ENCODE measurements at regions not wholly inside any gene's neighbourhood (a gene's known extent, or its start where the extent isn't known, plus 50 kb on each side); places are given as distances from the start of the nearest gene placed in this dataset.
A peak's percentile ranks its signal among the peaks of the same experiment; 100 is the strongest.

DNA sequence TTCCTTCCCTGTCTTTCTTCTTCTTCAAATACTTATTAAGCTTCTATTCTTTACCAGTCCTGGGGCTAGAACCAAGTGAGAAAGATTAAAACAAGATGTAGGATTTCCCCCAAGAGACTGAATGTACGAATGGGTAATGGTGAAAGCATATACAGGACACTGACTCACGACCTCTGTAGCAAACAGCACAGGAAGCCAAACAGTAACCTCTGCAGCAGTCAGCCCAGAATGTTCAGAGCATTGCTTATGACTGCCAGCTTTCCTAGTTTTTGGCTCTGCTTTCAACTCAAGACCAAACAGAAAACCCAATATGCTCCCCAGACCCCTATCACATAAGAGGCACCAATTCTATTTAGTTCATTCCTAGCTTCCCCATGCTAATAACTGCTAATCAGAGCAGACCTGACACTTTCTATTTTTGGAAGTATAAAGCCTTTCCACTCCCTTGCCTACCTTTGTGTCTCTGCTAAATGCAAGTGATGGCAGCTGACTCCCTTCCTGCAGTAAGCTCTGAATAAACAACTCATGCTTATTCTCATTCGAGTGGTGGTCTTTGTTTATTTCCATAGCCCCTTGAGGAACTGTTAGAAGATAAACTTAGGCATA is 690.6 kb downstream of the EPM2A start:
- DNase-seq = no peak

DNA sequence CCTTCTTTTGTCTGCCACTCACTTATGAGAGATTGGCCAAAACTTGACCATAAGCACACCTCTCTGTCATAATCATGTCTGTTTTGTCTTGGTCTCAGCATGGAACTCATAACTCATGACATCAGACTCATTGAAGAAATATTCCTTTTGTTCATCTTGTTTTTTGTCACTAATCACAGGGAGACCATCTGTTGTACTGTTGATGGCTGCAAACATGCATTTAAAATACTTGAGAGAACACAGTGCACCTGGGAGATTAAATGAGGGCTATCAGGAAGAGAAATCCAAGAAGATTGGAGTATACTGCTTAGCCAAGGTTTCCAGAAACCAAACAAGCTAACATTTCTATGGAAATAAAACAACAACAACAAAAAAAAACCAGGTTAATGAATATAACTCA is 689.7 kb downstream of the EPM2A start:
- DNase-seq = peak; percentile 25

DNA sequence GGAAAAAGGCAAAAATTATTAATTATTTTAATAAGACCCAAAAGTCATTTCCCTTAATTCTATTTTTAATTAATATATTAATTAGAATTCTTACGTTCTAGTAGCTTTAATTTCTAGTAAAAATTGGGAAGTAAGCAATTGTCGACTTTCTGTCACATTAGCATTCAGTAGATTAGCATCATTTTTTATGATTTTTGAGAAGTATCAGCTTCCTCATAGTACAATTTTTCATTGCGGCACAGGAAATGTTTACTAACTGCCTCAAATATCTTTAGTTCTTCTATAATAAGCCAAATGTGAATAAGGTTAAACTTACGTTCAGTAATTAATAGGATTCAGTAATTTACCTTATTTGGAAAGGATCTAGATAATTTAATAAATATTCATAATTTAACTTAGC is 687.4 kb downstream of the EPM2A start:
- no peak for DNase-seq

DNA sequence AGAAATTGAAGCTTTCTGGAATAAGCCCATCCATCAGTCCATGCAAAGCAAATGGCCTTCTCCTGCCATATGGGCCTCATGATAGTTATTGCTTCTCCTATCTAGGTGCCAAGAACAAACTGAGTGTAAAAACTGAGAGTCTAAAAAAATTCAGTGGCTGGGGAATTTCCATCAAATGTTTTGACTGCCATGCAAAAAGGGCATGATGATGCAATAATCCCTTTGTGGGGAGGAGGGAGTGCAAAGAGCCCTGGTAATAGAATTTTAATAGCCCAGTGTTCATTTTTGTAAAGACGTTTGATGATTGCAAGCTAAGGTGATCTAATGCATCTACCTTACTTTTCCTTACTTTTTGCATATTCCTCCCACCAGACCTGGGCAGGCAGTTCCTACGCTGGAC is 683.7 kb downstream of the EPM2A start:
- no peak for DNase-seq

DNA sequence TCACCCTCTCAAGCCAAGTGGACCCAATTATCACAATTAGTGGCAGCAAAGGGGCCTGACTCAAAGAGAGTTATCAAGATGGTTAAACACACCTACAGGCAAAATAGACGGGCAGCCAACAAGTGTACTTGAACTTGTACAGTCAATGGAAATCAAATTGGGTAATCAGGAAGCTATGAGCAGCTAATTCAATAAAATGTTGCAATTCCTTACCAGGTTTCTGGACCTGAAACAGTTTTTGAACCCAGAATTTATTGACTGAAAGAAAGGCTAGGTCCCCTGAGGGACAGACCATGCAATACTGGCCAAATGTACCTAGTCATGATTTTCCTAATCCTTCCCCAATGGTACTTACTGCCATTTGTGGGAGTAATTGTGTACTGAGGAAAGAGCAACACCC is 679.8 kb downstream of the EPM2A start:
- no peak for DNase-seq

DNA sequence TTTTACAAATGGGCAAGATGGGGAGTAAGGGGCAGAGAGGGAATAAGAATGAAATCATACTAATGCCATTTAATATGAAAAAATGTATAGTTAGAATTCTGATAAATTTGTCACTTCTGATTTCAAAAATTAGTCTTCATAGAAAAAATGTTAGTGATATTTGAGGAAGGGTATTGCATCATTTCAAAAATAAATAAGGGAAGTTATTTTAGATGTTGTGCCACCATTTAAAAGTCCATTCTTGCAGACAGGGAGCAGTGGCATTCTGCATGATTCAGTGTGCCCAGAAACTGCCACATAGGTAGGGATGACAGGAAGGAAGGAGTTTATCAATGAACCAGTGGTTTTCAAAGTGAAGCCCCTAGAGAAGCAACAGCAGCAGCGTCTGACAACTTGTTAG is 674.6 kb downstream of the EPM2A start:
- DNase-seq = no peak

DNA sequence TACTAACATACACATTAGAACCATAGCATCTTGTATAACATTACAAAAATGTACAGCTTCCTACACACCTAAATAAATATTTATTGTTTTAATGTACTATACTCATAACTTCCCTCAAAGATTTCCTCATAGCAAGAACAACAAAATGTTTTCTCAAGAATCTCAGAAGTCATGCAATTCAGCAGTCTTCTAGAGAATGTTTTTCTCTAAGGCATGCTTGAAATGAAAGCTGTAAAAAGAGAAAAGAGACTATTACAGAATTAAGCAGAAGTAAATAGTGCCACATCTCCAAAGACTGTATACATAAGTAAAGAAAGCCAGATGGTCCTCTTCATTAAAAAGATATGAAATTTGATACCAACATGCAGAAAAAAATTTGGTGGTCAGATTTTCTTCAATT is 672.2 kb downstream of the EPM2A start:
- DNase-seq = no peak

DNA sequence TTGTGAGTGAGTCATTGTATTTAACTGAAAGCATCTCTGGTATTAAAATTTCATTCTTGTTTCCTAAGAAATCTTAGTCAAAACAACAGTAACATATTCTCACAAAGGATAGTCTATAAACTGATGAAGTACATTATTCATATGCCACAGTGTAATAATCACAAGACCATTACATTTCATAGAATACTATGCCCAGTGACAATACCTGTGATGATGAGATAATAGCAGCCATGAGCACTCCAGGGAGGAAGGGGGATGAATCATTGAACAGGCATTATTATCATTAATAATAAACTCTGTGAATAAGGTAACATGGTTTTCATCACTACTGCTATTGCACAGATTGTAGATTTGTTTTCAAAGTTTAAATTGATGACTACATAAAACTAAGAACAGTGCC is 667.9 kb downstream of the EPM2A start:
- DNase-seq = no peak

DNA sequence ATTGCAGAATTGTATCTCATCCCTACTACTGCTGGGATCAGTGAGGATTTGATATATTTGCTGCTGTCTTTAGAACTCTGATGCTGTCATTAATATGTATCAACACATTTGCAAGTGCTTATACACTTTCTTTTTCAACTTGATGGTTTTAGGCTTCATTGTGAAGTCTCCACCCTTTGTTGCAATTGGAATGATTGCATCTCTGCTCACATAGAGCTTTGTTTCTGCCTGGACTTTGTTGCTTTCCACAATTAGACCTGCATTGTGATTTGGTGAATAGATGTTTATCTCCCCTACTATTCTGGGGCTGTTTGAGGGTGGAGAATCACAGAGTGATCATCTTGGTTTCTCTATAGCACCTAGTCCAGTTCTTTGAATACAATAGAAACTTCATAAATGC is 666.7 kb downstream of the EPM2A start:
- DNase-seq = no peak

DNA sequence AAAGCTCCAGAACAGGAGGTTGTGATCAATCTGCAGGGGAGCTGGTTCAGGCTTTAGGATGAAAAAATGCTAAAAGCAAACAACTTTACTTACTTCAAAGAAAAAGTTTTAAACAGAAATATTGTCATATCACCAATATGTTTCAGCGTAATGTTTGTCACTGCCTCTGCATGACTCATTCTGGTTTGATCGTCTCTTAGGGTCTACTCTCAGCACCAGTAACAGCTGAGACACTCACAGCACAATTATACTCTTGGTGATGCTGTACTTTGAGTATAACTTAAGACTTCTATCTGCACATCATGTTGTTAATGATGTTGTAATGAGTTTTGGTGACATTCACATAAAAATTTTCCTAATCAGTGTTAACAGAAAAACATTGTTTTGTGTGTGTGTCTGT is 665.4 kb downstream of the EPM2A start:
- DNase-seq = no peak

DNA sequence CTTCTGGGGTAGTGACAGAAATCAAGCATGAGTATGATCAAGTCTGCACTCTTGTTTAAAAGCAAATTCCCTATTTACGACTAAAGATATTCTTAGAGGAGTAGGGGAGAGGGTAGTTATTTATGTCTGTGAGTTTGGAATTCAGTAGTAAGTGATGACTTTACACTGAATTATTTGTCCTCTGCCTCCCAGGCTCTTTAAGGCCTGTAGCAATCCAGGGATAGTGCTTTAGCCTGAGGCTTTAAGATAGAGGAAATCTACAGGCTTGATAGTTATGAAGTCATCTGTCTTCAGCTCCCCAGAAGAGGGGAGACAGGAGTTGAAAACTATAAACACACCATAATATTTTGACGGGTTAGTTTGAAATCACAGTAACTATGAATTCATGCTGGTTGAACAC is 664.5 kb downstream of the EPM2A start:
- DNase-seq = no peak

DNA sequence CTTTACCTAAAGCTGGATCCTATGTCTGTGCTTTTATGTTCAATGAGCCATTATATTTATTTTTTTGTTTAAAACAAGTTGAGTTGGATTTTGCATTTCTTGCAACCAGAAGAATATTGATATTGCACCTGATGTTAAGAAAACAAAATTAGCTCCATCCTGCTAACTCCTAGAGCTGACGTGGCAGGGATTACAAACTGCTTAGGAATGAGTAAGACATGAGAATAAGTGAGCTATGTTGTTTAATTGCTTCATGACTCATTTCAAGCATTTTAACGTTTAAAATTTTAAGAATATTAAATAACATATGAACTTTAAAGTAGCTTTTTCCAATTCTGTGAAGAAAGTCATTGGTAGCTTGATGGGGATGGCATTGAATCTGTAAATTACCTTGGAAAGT is 663.5 kb downstream of the EPM2A start:
- DNase-seq = no peak

DNA sequence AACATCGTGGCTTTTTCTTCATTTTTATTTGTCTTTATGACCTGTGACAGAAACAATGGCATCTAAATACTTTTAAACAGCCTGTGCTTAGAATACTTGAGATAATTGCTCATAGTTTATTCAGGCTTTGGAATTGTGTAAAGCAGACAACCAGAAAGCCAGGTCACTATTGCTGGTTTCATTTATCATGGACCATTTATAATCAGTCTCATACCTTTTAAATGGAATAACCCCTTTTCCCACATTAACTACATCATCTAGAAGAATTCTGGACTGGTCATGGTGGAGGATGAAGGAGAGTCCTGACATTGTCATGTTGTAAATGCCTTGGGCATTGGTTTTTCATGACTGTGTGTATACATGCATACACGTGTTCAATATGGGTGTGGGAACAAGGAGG is 661.5 kb downstream of the EPM2A start:
- no peak for DNase-seq

DNA sequence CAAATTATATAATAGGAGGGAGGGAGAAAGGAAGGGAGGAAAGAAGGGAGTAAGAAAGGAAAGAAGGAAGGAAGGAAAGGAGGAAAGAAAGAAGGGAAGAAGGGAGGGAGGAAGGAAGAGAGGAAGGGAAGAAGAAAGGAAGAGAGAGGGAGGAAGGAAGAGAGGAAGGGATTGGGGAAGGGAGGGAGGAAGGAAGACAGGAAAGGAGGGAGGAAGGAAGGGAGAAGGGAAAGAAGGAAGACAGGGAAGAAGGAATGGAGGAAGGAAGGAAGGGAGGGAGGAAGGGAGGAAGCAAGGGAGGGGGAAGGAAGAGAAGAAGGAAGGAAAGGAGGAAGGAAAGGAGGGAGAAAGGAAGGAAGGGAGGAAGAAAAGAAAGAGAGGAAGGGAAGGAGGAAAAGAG is 660.5 kb downstream of the EPM2A start:
- DNase-seq = no peak

DNA sequence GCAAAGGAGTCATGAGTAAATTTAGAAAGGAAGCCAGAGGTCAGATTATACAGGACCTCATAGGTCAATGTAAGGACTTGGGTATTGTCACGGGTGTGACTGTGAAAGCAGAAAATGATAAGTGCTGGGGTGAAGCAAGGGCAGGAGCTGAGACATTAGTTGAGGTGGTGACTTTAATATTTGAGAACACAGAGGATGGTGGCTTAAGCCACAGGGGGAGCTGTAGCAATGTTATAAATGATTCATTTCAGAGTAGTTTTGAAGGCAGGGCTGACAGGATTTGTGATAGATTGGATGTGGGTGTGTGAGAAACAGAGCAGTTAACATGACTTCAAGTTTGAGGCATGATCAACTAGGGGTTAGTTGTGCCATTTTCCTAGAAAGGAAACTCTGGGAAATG is 659.9 kb downstream of the EPM2A start:
- no peak for DNase-seq

DNA sequence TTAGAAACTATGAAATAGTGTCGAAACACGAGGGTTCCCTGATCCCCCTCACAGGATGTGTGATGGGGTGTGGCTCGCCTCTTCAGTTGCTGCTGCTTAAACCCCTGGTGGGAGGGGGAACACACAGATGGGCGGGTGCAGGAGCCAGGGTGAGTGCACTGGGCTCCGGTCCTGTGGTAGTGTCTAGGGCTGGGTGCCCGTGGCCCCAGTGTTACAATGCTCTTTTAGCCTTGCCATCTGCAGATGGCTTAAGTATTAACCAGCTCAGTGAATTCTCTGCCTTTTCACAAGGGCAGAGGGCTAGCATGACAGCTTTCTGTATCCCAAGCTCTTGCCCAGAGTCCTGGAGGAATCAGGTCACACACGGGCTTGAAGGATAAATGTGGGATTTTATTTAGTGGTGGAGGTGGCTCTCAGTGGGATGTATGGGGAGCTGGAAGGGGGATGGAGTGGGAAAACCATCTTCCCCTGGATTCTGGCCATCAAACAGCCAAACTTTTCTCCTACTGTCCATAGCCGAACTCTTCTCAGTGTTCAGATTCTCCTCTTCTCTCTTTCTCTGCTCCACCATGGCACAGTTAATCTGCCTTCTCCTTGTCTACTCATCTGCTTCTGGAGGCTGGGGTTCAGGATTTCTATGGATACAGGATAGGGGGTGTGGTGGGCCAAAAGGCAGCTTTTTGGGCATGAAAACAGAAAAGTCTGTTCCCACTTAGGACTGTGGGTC is 659.0 kb downstream of the EPM2A start:
- DNase-seq = no peak

DNA sequence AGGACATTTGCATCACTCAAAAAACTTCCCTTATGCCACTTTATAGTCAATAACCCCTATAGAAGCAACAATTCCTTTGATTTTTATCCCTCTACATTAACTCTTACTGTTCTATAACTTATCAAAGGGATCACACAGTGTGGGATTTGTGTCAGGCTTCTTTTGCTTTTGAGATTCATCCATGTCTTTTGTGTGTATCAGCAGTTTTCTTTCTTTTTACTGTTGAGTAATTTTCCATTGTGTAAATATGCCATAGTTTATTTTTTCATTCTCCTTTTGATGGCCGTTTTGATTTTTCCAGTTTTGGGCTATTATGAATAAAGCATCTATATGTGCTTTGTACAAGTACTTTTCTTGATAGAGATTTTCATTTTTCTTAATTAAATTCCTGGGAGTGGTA is 657.9 kb downstream of the EPM2A start:
- no peak for DNase-seq

DNA sequence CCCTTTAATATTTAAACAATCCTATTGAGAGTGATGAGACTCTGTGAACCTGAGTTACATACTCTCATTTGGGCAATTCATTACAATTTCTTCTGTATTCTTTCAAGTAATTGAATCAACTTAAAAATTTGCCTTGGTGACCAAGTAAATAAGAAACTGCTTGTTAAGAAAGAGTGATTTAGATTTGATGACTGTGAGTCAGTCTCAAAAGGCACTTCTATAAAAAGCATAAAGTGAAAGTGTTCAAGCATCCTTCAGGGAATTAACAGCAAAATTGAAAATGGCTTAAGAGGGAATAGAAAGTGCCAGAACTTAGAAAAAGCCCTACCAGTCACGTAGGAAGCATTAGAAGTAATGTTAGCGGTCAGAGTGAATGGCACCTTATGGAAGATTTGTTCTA is 654.7 kb downstream of the EPM2A start:
- no peak for DNase-seq

DNA sequence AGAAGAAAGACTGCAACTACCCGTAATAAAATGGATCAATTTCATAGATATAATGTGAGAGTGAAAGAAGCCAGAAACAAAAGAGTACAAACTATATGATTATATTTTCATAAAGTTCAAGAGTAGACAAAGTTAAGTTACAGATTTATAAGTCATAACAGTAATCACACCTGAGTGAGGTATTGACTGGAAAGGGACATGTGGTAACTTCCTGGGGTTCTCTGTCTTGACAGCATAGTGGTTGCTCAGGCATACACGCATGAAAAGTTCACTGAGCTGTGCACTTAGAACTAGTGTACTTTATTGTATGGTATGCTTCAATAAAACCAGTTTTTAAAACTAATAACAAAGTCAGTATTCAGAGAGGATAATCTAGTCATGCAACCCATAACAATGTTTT is 653.6 kb downstream of the EPM2A start:
- no peak for DNase-seq

DNA sequence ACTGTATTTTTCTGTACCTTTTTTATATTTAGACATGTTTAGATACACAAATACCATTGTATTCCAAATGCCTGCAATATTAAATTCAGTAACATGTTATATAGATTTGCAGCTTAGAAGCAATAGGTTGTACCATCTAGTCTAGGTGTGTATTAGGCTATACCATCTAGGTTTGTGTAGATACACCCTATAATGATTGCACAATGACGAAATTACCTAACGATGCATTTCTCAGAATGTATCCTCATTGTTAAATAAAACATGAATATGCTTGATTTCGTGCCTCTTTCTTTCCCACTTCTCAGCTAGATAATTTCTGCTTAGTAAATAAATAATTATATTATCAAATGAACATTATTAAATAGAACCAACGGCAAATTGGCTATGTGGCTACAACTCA is 653.0 kb downstream of the EPM2A start:
- DNase-seq = no peak

DNA sequence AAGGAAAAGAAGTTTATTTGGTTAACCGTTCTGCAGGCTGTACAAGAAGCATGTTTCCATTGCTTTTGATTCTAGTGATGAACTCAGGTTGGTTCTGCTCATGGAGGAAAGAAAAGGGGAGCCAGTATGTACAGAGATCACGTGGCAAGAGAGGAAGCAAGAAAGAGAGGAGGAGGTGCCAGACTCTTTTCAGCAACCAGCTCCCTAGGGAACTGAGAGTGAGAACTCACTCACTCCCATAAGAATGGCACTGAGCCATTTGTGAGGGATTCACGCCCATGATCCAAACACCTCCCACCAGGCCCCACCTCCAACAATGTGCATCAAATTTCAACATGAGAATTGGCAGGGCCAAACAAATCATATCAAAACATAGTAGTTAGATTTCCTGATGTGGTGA is 649.1 kb downstream of the EPM2A start:
- DNase-seq = no peak

DNA sequence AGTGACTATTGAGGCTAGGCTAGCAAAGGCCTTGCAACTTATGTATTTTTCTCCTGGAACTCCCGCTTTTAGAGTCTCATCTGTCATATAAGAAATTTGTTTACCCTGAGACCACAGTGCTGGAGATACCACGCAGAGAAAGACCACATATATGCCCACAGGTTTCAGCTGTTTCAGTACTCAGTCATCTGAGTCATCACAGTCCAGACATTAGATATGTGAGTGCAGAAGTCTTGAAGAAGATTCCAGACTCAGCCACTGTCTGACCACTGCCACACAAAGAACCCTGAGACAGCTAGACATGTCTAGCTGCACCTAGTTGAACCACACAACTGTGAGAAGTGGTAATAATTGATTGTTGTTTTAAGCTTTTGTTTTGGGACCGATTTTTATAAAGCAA is 648.3 kb downstream of the EPM2A start:
- no peak for DNase-seq

DNA sequence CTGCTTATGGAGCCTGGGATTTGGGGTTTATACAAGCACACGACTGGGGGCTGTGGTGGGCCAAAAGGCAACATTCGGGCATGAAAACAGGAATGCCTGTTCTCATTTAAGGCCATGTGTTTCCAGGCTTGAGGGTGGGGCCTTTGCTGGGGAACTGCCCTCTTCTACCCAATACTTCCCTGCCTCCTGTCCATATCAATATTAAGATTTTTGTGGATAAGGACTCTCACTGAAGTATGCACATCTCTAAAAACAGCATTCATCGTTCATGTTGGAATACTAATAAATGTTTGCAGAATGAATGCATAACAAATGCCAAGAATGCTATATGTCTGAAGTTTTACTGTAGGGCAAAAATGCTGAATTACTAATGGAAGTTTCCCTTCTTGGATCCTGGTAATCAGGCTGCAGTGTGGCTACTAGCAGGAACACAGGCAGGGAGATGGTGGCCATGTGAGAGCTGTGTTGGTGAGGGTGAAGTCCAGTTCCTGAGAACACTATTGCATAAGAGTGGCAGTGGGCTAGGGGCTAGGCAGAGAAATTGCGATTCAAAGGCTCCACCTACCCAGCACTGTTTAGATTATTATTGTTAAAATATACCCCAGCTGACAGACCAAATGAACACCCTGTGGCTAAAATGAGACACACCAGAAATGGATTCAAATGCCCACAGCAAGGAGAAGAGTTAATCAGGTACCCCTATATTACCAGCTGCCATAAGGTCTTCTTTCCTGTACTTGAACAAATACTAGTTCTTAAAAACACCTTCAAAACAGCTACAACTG is 644.3 kb downstream of the EPM2A start:
- DNase-seq = no peak

DNA sequence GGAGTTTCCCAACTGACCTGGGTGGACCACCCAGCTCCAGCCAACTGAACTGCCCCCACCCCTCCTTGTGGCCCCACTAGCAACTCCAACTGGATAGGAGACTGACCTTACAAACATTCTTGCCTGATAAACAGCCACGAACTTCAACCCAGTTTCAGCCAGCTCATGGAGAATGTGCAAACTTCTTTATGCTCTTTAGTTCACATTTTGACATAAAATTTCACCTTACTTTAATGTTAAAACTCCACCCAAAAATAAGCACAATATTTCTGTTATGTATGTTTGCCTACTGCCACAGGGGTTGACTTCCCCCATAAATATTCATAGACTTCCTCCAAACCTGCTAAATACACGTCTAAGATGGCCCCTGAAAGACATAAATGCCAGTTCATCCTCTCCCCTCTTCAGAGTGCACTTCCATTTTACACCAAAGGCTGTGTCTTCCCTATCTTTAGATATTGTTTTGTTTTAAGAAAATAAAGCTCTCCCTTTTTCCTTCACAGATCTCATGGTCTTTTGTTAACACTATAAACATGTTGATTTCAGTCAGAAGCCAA is 643.7 kb downstream of the EPM2A start:
- DNase-seq = no peak
